ENCODE measurements at regions not wholly inside any gene's neighbourhood (a gene's known extent, or its start where the extent isn't known, plus 50 kb on each side); places are given as distances from the start of the nearest gene placed in this dataset.

DNA sequence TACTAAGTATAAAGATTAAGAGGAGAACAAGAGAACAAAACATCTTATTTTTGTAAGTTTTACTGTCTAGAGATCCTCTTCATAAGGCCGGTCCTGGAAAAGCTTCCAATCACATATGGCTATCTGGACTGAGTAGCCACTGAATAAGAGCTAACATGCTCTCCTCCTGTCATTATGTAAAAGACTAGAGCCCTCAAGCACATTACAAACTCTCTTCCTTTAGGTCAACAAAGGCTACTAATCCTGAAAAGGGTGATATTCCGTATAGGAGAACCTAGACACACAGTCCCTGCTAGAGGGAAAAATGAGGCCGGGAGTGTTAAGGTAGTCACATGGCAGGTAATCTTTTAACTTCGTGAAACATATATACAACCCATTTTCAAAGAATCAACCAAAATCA, 665.6 kb downstream of the EFNA5 start:
- TF ChIP-seq, protein P1, sequence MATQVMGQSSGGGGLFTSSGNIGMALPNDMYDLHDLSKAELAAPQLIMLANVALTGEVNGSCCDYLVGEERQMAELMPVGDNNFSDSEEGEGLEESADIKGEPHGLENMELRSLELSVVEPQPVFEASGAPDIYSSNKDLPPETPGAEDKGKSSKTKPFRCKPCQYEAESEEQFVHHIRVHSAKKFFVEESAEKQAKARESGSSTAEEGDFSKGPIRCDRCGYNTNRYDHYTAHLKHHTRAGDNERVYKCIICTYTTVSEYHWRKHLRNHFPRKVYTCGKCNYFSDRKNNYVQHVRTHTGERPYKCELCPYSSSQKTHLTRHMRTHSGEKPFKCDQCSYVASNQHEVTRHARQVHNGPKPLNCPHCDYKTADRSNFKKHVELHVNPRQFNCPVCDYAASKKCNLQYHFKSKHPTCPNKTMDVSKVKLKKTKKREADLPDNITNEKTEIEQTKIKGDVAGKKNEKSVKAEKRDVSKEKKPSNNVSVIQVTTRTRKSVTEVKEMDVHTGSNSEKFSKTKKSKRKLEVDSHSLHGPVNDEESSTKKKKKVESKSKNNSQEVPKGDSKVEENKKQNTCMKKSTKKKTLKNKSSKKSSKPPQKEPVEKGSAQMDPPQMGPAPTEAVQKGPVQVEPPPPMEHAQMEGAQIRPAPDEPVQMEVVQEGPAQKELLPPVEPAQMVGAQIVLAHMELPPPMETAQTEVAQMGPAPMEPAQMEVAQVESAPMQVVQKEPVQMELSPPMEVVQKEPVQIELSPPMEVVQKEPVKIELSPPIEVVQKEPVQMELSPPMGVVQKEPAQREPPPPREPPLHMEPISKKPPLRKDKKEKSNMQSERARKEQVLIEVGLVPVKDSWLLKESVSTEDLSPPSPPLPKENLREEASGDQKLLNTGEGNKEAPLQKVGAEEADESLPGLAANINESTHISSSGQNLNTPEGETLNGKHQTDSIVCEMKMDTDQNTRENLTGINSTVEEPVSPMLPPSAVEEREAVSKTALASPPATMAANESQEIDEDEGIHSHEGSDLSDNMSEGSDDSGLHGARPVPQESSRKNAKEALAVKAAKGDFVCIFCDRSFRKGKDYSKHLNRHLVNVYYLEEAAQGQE (IDR thresholded peaks at IDR 0.05; ENCODE audit: insufficient read depth in 1 of 2, low read depth in 2 of 2, low read length in 2 of 2): no peak
- TF ChIP-seq POLR2AphosphoS5 (IDR thresholded peaks at IDR 0.05; ENCODE audit: low read depth, low read length): no peak

All from PFSK-1 (cell line).